ENCODE measurements at regions not wholly inside any gene's neighbourhood (a gene's known extent, or its start where the extent isn't known, plus 50 kb on each side); places are given as distances from the start of the nearest gene placed in this dataset.
"Not testable (repeated sequence)": the region's sequence is repeated elsewhere in the genome, so short reads cannot be mapped to it uniquely, and the experiment has no call there.

GRCh38 chr2:239801404-239802184, 223.5 kb downstream of the NDUFA10 start:
- DNase-seq = no peak

- no peak for DNase-seq
Observed at GRCh38 chr2:239800785-239801386, 224.3 kb downstream of the NDUFA10 start.

- no peak for DNase-seq
Observed at GRCh38 chr2:239797316-239797715, 227.8 kb downstream of the NDUFA10 start.

- DNase-seq = not testable (repeated sequence)
Observed at GRCh38 chr2:239795761-239796160, 229.4 kb downstream of the NDUFA10 start.

- DNase-seq = no peak
Observed at GRCh38 chr2:239793836-239794235, 231.3 kb downstream of the NDUFA10 start.

GRCh38 chr2:239793086-239793485, 232.1 kb downstream of the NDUFA10 start:
- no peak for DNase-seq

- no peak for DNase-seq
Observed at GRCh38 chr2:239792405-239793084, 232.6 kb downstream of the NDUFA10 start.

- DNase-seq = no peak
Observed at GRCh38 chr2:239791526-239792404, 233.4 kb downstream of the NDUFA10 start.

- no peak for DNase-seq
Observed at GRCh38 chr2:239790721-239791120, 234.4 kb downstream of the NDUFA10 start.

- DNase-seq = no peak
Observed at GRCh38 chr2:239790313-239790712, 234.8 kb downstream of the NDUFA10 start.

GRCh38 chr2:239789711-239790110, 235.4 kb downstream of the NDUFA10 start:
- no peak for DNase-seq

- no peak for DNase-seq
Observed at GRCh38 chr2:239788576-239789098, 236.5 kb downstream of the NDUFA10 start.

- no peak for DNase-seq
Observed at GRCh38 chr2:239787538-239788050, 237.5 kb downstream of the NDUFA10 start.

GRCh38 chr2:239786791-239787190, 238.4 kb downstream of the NDUFA10 start:
- no peak for DNase-seq

- no peak for DNase-seq
Observed at GRCh38 chr2:239781454-239781853, 243.7 kb downstream of the NDUFA10 start.

- no peak for DNase-seq
Observed at GRCh38 chr2:239780236-239780994, 244.7 kb downstream of the NDUFA10 start.

GRCh38 chr2:239779584-239779983, 245.6 kb downstream of the NDUFA10 start:
- DNase-seq = no peak

- no peak for DNase-seq
Observed at GRCh38 chr2:239778861-239779558, 246.1 kb downstream of the NDUFA10 start.

GRCh38 chr2:239778042-239778851, 246.9 kb downstream of the NDUFA10 start:
- no peak for DNase-seq

GRCh38 chr2:239777219-239777618, 247.9 kb downstream of the NDUFA10 start:
- DNase-seq = no peak

Measured in activated CD4-positive, alpha-beta T cell treated with anti-CD3 and anti-CD28 coated beads, Interleukin-2, amount 50 U/mL, for 16 hours (primary cell).